PC-9 (cell line): ENCODE measurements at regions not wholly inside any gene's neighbourhood (a gene's known extent, or its start where the extent isn't known, plus 50 kb on each side); places are given as distances from the start of the nearest gene placed in this dataset.

ENCODE experiments used
- BruUV-seq: library from RNA; stranded (reverse); fragments of 400-500 nt; replicated peaks from 2 replicates; lab custom pipeline; 2021; lab: Mats Ljungman, UMichigan
- CTCF ChIA-PET: fragments of 300-600 bp; sonication (Branson Sonifier 250); formaldehyde crosslinking; loops from one replicate; lab custom pipeline; 2022; ENCODE audit warnings: antibody characterized with exemption; lab: Charles Lee
- POLR2A ChIA-PET: fragments of 300-600 bp; sonication (Branson Sonifier 250); formaldehyde crosslinking; loops from one replicate; lab custom pipeline; 2022; ENCODE audit warnings: antibody characterized with exemption; ENCODE audit not compliant: unreplicated experiment; lab: Charles Lee
- DNase-seq, 2 experiments: peaks; one replicate each; pipeline versions ENCODE4 v3.0.0 to v3.0.0-alpha.2; 2015 to 2022; ENCODE audit warnings: mixed read lengths in 1 of 2
- H2AFZ ChIP-seq: fragments of 200-600 bp; sonication (generic); 2 replicates; pipeline ENCODE4 v1.8.1; 2017; ENCODE audit warnings: antibody characterized with exemption
- H3F3A ChIP-seq: fragments of 200-600 bp; sonication (generic); 2 replicates; pipeline ENCODE4 v1.8.1; 2017; ENCODE audit warnings: antibody characterized with exemption, mild to moderate bottlenecking, low read depth; ENCODE audit not compliant: insufficient read depth
- H3K27ac ChIP-seq: fragments of 200-600 bp; sonication (generic); 2 replicates; pipeline ENCODE4 v1.6.1; 2016; ENCODE audit warnings: mixed run types
- H3K27me3 ChIP-seq: fragments of 200-600 bp; sonication (generic); 2 replicates; pipeline ENCODE4 v1.6.1; 2016; ENCODE audit warnings: low read depth, mixed run types; ENCODE audit not compliant: insufficient read depth
- H3K36me3 ChIP-seq: fragments of 200-600 bp; sonication (generic); 2 replicates; pipeline ENCODE4 v1.6.1; 2016; ENCODE audit warnings: low read depth, mixed run types
- H3K4me1 ChIP-seq: fragments of 200-600 bp; sonication (generic); replicated peaks from 2 replicates; pipeline ENCODE4 v1.6.1; 2016; ENCODE audit warnings: mixed run types; ENCODE audit not compliant: insufficient read depth
- H3K4me2 ChIP-seq: fragments of 200-600 bp; sonication (generic); 2 replicates; pipeline ENCODE4 v1.6.1; 2017; ENCODE audit warnings: mixed run types
- H3K4me3 ChIP-seq: fragments of 200-600 bp; sonication (generic); 2 replicates; pipeline ENCODE4 v1.6.1; 2016; ENCODE audit warnings: mixed run types
- H3K79me2 ChIP-seq: fragments of 200-600 bp; sonication (generic); 2 replicates; pipeline ENCODE4 v1.6.1; 2017; ENCODE audit warnings: low read depth, mixed run types
- H3K9me2 ChIP-seq: fragments of 200-600 bp; sonication (generic); 2 replicates; pipeline ENCODE4 v1.8.1; 2017; ENCODE audit warnings: mild to moderate bottlenecking; ENCODE audit not compliant: insufficient read depth
- H3K9me3 ChIP-seq: fragments of 200-600 bp; sonication (generic); 2 replicates; pipeline ENCODE4 v1.8.1; 2016; ENCODE audit warnings: low read depth; ENCODE audit not compliant: insufficient read depth
- H4K20me1 ChIP-seq: fragments of 200-600 bp; sonication (generic); 2 replicates; pipeline ENCODE4 v1.8.1; 2017; ENCODE audit not compliant: insufficient read depth
- CTCF ChIP-seq: fragments of 200-600 bp; sonication (generic); conservative IDR thresholded peaks from 2 replicates; pipeline ENCODE4 v1.6.1; 2017; ENCODE audit warnings: mixed run types, antibody characterized with exemption, mild to moderate bottlenecking, moderate library complexity
- EZH2 ChIP-seq: fragments of 200-600 bp; sonication (generic); IDR thresholded peaks from 2 replicates; pipeline ENCODE4 v1.8.0; 2017; ENCODE audit warnings: antibody characterized with exemption, low read depth
- intact Hi-C: fragments of 100-400 bp; cut with micrococcal nuclease; formaldehyde crosslinking; loops from one replicate; pipeline ENCODE4 v1.10.0; 2022; ENCODE audit not compliant: unreplicated experiment

GRCh38 chr3:135812057-135812456 is 153.5 kb upstream of the PPP2R3A start:
- intact Hi-C loops: no loop called here
- CTCF ChIA-PET: no interaction called here

GRCh38 chr3:135834465-135834864 is 131.1 kb upstream of the PPP2R3A start:
- Histone ChIP-seq H3K4me1 (no peaks in the 10 kb centered on the region), H3K9me2 (no peaks in the 10 kb centered on the region), H2AFZ (no peak overlapping the region), H3K4me2 (no peak overlapping the region), H4K20me1 (no peaks in the 10 kb centered on the region), H3K4me3 (no peak overlapping the region), H3F3A (no peaks in the 10 kb centered on the region), H3K9me3 (no peaks in the 10 kb centered on the region), H3K27ac (no peak overlapping the region), H3K79me2 (no peaks in the 10 kb centered on the region), H3K27me3 (no peaks in the 10 kb centered on the region), H3K36me3 (no peaks in the 10 kb centered on the region)
- DNase-seq: no peak
- intact Hi-C loops: no loop called here
- ChIA-PET POLR2A (no interaction called here), CTCF (no interaction called here)
- no TSS peak for BruUV-seq
- TF ChIP-seq EZH2 (no peak), CTCF (no peak)

More at GRCh38 chr3:135812057-135812456, 153.5 kb upstream of the PPP2R3A start:
- Histone ChIP-seq H3K9me2 (no peaks in the 10 kb centered on the region), H3K4me2 (no peak overlapping the region), H3K27ac (no peak overlapping the region), H3K4me1 (no peaks in the 10 kb centered on the region), H3K9me3 (no peaks in the 10 kb centered on the region), H3K4me3 (no peak overlapping the region), H4K20me1 (no peaks in the 10 kb centered on the region), H3K27me3 (peaks cover 51% of the 10 kb centered on the region), H3K36me3 (no peaks in the 10 kb centered on the region), H2AFZ (no peak overlapping the region), H3F3A (no peaks in the 10 kb centered on the region), H3K79me2 (no peaks in the 10 kb centered on the region)
- no TSS peak for BruUV-seq
- POLR2A ChIA-PET: interaction anchor here (0.6 kb wide), 1 partner anchor 1187 kb away, joined by 3 read pairs; no protein-coding TSS in a partner anchor
- DNase-seq: no peak
- TF ChIP-seq CTCF (no peak), EZH2 (no peak)

GRCh38 chr3:135837977-135838631 is 127.4 kb upstream of the PPP2R3A start:
- no TSS peak for BruUV-seq
- no peak for DNase-seq
- ChIA-PET POLR2A (interaction anchor here (0.7 kb wide), 1 partner anchor 283 kb away, joined by 8 read pairs; no protein-coding TSS in a partner anchor), CTCF (no interaction called here)
- Histone ChIP-seq H3K79me2 (no peaks in the 10 kb centered on the region), H3K9me3 (no peaks in the 10 kb centered on the region), H3K9me2 (no peaks in the 10 kb centered on the region), H4K20me1 (no peaks in the 10 kb centered on the region), H3K36me3 (no peaks in the 10 kb centered on the region), H3F3A (no peaks in the 10 kb centered on the region), H2AFZ (no peak overlapping the region), H3K27me3 (no peaks in the 10 kb centered on the region), H3K4me1 (no peaks in the 10 kb centered on the region), H3K27ac (no peak overlapping the region), H3K4me2 (no peak overlapping the region), H3K4me3 (no peak overlapping the region)
- intact Hi-C loops: no loop called here
- TF ChIP-seq EZH2 (no peak), CTCF (no peak)
